T-helper 2 cell (primary cell): ENCODE measurements at regions not wholly inside any gene's neighbourhood (a gene's known extent, or its start where the extent isn't known, plus 50 kb on each side); places are given as distances from the start of the nearest gene placed in this dataset.
A peak's percentile ranks its signal among the peaks of the same experiment; 100 is the strongest.

Source experiments
- DNase-seq, 5 experiments: peaks; one replicate each; pipeline versions ENCODE4 v3.0.0 to v3.0.0-alpha.2; 2012 to 2022

DNA sequence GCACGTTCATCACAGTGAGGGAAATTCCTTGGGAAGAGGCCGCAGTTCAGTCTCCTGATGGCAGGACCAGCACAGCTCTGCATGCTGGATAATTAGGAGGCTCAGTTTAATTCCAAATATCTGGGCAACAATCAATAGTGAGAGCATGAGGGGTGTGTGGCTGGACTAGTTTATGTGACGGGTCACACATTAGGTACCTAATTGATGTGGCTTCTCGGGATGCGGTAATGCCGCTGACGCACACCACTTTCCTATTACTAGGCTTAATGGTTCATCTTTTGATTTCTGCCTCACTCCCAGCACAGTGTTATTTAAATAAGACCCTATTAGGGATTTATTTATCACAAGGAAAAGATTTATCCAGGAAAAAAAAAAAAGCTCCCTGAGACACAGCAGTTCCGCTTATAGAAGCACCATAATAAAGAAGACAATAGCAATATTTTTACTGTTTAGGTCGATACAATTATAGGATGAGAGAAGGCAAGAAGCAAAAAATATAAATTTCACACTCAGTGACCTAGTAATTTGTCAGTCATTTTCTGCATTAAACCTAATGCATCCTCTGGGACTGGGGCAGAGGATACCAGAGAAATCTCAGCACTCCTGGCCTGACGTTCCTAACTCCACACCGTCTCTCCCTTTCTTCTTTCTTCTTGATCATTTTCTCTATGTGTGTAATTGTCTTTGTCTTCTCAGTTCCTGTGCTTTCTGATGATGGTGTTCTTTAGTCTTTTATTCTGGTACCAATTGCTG, 264.7 kb upstream of the SLC14A2 start:
- no peak for DNase-seq

- DNase-seq = no peak
Measured at GRCh38 chr18:45352874-45353273, 262.4 kb upstream of the SLC14A2 start.

DNA sequence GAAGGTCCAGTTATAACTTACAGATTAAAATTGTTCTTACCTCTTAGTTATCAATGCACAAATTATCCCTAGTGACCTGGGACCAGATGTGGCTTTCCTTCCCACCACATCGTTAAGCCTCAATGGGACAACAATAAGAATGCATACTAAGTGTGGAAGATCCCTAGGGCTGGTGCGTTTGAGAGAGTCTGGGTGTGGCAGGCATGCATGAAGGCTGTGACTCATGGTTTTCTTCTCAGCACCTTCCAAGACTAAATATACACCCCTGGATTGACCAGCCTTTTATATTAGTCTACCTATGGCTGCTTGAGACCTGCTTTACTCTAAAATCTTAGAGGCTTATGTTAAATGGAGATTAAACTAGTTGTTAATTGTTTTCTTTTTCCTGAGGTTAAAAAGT, 261.7 kb upstream of the SLC14A2 start:
- no peak for DNase-seq

DNA sequence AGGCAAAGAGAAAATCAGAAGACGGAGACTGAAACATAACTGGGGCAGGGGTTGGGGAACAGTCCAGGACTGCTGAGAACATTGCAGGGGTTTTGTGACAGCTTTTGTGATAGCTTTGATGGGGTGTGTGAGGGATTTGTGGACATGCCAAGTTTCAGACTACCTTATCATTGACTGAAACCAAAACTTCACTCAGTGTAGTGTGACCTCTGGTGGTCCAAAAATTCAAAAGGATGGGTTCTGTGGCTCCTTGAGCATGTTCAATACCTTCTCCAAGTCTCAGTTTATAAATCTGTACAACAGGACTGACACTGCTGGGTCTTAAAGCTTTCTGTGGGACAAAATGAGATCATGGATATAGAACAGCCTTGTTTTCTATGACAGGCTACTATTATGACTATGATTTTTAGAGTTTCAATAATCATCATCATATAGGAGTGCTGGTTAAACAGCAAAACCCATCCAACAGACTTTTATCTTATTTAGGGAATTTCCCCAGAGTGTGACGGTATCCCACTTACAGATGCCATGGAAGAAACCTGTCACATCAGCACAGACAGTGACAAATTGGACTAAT, 259.2 kb upstream of the SLC14A2 start:
- peak in 1 of 5 experiments; percentile 4 for DNase-seq

- DNase-seq = no peak
Measured at GRCh38 chr18:45357686-45358470, 257.4 kb upstream of the SLC14A2 start.

DNA sequence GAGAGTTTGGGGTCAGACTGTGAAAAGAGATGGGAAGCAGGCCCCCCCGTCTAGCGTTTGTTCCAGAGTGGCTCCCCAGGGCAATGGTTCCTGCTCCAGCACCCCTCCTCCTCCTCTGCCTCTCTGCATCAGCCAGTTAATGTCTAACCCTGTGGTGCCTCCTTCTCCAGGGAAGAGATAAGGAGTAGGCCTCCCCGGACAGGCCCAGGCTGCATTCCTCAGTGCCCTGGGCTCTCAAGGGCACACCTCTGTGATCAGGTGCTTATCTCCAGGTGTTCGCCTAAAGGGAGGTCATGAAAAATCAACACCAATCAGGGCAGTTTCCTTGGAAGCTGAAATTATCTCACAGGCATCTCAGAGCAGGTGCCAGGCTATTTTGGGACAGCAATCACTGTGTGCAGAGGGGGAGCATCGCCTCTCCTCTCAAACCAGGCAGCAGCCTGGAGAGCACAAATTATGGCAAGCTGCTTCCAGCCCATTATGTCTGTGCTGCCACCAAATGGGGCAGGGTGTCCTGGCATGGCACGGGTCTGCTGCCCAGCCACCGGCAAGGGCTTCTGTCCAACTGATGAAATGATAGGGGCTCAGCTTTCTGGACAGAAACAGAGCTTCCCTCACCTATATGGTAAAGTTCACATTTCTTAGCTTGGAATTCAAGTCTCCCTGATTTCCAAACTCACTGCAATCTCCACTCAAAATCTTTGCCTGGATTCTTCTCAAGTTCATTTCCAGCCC, 255.8 kb upstream of the SLC14A2 start:
- DNase-seq = no peak

GRCh38 chr18:45361125-45361851, 254.0 kb upstream of the SLC14A2 start:
- DNase-seq = no peak

GRCh38 chr18:45363196-45363595, 252.1 kb upstream of the SLC14A2 start:
- no peak for DNase-seq

- no peak for DNase-seq
Measured at GRCh38 chr18:45365835-45366234, 249.4 kb upstream of the SLC14A2 start.

GRCh38 chr18:45370255-45371010, 244.8 kb upstream of the SLC14A2 start:
- no peak for DNase-seq

- DNase-seq = no peak
Measured at GRCh38 chr18:45373286-45373880, 241.9 kb upstream of the SLC14A2 start.

DNA sequence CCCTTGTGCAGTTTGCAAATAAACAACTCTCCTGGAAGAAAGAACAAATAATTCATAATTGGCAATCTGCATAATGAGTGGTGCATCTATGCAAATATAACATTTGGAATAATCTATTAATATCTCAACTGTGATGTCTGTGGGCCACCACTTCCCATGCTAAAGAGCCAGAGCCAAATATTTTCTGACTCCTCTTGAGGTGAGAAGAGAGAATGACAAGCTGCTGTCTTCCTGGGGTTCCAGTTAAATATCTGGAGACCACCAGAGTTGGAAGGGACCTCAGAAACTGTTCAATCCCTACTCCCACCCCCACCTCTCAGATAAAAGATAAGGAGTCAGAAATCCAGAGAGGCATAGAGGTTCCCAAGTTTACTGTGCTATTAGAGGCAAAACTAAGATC, 241.0 kb upstream of the SLC14A2 start:
- DNase-seq = no peak

DNA sequence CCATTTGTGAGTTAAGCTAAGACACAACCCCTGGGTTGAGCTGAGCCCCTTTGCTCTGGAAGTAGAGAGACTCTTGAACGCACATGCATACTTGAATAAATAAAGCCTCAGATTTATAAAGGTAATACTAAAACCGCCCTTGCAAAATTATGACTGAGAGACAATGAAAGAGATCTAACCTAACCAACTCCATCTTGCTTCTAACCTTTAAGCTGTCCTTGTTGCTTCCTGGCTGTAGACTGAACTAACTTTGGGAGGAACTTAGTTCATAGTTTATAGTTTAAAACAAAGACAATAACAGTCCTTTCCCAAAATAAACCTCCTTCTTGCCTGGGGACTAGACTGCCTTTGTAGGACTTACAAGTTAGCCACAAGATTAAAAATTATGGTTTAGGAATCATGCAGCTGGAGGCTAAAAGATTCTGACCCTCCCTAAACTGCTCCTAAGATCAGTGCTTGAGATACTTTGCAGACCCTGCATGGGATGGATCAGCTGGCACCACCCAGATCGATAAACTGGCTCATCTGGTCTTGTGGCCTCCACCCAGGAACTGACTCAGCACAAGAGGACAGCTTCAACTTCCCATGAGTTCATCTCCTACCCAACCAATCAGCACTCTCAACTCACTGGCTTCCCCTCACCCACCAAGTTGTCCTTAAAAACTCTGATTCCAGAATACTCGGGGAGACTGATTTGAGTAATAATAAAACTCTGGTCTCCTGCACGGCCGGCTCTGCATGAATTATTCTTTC, 240.2 kb upstream of the SLC14A2 start:
- no peak for DNase-seq

DNA sequence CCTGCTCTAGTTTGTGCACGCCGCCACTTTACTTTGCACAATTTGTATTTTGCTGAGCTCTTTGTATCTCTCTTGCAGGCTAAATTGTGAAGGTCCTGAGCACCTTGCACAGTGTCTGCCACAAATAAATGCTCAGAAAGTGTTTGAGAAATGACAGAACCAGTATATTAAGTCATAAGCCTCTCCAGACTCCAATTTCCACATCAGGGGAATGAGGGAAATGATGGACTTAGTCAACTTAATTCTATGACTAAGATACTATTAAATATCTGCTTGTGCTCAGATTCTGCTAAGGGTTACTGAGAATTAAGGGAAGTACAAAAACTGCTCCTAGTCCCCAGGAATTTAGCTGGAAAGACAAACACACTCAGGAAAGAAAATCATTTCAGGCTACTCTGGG, 239.1 kb upstream of the SLC14A2 start:
- no peak for DNase-seq

DNA sequence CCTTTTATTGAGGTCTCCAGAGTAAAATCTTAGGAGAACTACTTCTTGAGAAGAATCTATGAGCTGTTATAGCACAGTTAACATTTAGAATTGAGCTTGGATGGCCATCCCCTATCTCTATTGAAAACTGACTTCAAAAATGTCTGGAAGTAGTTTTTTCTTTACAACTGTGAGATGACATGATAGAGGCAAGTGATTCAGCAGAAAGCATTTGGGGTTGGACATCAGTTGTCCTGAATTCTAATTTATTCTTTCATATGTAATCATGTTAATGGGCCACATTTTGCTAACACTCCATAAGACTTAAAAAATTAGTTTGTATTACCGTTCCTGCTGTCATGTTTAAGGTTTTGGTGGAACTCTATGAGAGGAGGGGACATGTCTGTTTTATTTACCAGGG, 237.0 kb upstream of the SLC14A2 start:
- DNase-seq = no peak

GRCh38 chr18:45378933-45379332, 236.3 kb upstream of the SLC14A2 start:
- DNase-seq = no peak

DNA sequence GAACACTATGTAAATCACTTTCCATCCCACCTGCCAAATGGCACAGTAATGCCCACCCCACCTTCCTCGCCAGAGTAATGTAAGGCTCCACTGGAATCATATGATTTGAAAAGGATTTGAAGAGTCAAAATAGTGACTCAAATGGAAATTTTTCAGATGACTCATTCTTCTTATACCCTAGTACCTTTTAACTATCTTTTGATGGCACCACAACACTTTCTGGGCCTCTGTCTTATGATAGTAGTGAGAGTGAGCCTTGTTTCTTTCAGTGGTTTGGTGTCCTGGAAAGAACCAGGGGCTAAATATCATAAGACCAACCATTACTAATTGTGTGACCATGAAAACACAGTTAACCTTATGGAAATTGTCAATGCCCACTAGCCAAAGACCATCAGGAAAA, 235.4 kb upstream of the SLC14A2 start:
- peak in 1 of 5 experiments; percentile 2 for DNase-seq

DNA sequence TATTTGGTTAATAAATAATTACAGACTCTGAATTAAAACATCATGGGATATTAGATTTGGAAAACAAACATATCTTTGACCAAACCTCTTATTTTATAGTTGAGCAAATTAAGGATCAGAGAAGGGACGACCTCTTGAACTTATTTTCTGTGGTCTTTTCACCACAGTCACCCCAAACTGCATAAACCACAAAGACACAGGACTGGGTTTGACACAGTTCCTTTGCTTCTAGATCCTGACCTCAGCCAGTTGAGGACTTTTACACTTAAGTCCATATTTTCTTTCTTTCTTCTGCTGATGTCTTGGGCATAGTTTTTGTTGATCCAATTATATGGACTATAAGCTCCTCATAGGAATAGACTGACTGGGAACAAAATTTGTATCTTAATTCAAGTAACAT, 234.0 kb upstream of the SLC14A2 start:
- no peak for DNase-seq

- no peak for DNase-seq
Measured at GRCh38 chr18:45383228-45383627, 232.0 kb upstream of the SLC14A2 start.
